NCI-H69 (cell line): ENCODE measurements at regions not wholly inside any gene's neighbourhood (a gene's known extent, or its start where the extent isn't known, plus 50 kb on each side); places are given as distances from the start of the nearest gene placed in this dataset.
"Not testable (repeated sequence)": the region's sequence is repeated elsewhere in the genome, so short reads cannot be mapped to it uniquely, and the experiment has no call there.

Experiments
- DNase-seq: peaks from one replicate; lab custom pipeline; 2025; lab: John Stamatoyannopoulos, UW

DNA sequence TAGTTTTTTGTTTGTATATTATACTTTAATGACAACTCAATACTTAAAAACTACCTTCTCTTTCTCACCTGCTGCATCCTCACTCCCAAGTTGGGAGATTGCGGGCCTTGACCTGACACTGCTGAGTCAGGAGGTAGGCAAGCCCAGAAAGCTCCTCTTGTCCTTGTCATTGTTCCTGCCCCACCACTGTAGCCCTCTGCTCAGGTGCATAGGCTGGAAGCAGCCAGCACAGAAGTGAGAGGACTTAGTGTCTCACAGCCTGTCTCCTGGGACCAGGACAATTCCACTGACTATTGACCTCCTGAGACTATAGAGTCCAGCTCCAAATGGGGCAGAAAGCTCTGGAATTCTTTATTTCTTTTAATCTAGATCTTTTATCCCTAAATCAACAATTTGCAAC lies 123.5 kb upstream of the NDP start:
- no peak for DNase-seq

DNA sequence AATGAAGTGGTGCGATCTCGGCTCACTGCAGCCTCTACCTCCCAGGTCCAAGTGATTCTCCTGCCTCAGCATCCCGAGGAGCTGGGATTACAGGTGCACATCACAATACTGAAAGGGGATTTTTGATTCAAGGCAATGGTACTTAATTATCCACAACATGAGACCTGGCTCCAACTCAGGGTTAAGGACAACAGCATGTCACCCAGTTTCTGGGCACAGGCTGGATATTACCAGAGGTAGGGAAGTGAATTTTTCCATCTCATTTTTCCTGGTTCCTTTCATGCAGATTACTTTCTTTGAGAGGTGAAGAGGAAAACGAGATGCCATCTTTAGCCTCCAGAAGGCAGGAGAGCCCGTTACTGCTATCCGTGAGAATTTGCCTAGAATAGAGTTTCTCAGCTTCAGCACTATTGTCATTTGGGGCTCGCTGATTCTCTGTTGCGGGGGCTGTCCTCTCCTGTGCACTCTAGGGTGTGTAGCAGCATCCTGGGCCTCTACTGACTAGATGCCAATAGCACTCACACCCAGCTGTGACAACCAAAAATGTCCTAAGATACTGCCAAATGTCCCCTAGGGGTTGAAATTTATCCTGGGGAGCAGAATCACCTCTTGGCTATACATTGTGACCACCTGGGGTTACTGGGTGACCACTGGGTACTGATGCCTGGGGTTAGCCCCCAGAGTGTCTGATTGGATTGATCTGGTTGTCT lies 121.8 kb upstream of the NDP start:
- no peak for DNase-seq

- no peak for DNase-seq
These were observed 120.2 kb upstream of the NDP start for GRCh38 chrX:44093431-44093830.

- DNase-seq, result no peak
These were observed 119.6 kb upstream of the NDP start for GRCh38 chrX:44092778-44093177.

- no peak for DNase-seq
These were observed 115.4 kb upstream of the NDP start for GRCh38 chrX:44088510-44089144.

- no peak for DNase-seq
These were observed 112.0 kb upstream of the NDP start for GRCh38 chrX:44085209-44085608.

- no peak for DNase-seq
These were observed 109.6 kb upstream of the NDP start for GRCh38 chrX:44082829-44083228.

DNA sequence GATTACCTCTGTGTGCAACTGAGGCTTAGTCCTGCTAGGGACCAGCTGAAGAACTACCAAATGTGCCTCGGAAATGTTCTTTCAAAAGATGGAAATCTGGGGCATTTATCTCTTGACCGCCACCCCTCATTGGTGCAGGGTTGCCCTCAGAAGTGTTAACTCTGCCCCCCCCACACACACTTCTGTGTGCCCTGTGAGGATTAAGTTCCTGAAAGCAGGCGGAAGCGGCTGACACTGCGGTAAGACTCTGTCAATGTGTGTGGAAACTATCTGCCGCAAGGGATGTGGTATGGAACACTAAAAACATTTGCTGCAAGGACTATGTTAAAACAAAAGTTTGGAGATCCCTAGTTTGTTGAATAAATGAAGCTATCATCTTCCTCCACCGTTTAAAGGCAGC lies 106.9 kb upstream of the NDP start:
- DNase-seq, result no peak

- DNase-seq, result no peak
These were observed 99.4 kb upstream of the NDP start for GRCh38 chrX:44072631-44073030.

GRCh38 chrX:44071847-44072551 lies 98.8 kb upstream of the NDP start:
- DNase-seq, result peak; percentile 8

GRCh38 chrX:44071070-44071645 lies 98.0 kb upstream of the NDP start:
- peak; percentile 9 for DNase-seq

DNA sequence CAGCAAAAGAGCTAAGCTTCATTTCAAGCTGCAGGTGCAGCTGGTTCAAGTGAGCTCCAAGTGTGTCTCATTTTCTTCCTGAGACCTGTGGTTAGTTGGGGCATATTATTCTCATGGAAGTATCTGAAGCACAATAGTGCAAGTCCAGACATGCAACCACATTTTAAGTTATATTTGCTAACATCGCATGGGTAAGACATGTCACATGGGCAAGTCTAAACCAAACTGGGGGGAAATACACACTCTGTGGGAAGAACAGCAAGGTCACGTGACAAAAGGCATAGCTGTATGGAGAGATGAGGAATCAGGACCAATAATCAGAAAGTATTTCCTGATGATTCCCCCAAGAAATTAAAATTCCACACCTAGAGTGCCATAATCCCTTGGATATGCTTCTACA lies 94.9 kb upstream of the NDP start:
- DNase-seq, result no peak

GRCh38 chrX:44063606-44064005 lies 90.4 kb upstream of the NDP start:
- DNase-seq, result no peak

DNA sequence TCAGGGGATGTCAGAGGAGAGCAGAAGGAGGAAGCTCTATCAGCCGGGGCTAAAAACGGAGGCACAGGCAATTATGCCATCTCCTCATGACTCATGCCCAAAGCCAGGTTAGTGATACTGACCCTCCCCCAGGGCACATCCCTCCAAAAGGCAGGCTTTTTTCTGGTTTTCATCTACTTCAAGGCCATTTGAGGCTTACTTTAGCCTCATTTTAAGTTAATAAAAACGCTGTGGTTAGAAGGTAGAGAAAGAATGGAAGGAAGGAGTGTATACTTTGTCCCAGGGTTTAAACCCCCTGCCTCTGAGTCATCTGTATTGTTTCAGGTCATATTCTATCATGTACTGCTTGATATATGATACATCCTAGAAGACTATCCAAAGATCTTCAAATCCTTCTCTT lies 89.7 kb upstream of the NDP start:
- DNase-seq, result no peak

DNA sequence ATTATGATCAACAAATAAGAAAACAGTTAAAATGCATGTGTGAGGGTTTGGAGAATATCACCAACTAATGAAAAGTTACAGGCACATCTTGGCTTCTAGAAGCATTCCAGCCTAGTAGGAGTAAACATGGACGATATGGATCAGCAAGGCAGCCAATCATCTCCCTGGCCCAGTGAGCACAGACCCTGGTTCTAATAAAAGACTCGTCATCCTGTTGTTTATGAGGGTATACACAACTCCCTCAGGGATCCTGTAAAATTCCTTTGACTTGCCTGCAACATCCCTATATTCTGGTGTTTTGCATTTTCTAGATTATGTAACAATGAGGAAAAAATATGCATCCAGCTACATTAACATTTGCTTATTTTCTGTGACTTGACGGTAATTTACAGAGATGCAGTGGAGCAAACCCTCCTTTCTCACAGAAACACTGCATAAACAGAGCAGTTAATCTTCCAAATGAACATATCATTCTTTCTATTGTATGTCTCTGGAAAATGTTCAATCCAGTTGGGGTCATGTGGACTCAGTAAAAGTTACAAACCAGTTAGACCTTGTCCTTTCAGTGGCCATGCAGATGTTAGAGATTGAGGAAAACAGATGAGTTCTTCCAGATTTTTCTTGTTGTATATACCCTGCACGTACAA lies 88.9 kb upstream of the NDP start:
- DNase-seq, result no peak

- DNase-seq, result no peak
These were observed 87.0 kb upstream of the NDP start for GRCh38 chrX:44060221-44060620.

GRCh38 chrX:44058339-44058738 lies 85.1 kb upstream of the NDP start:
- no peak for DNase-seq

DNA sequence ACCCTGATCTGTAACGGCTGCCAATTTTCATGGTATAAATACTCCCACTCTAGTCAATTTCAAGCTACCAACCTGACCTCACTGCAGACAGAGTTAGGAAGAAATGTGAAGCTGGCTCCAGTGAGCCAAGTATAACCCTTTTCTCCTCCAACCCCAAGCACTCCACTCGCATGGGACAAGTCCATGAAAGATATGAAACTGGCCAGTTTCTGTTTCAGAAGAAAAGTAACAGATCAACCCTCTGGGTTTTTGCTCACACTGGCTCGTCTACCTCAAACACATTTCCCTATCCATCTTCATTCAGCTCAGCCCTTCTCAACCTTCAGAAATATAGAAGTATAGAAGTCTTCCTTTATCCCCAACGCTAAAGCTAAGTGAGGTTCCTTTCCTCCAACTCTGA lies 82.4 kb upstream of the NDP start:
- no peak for DNase-seq

DNA sequence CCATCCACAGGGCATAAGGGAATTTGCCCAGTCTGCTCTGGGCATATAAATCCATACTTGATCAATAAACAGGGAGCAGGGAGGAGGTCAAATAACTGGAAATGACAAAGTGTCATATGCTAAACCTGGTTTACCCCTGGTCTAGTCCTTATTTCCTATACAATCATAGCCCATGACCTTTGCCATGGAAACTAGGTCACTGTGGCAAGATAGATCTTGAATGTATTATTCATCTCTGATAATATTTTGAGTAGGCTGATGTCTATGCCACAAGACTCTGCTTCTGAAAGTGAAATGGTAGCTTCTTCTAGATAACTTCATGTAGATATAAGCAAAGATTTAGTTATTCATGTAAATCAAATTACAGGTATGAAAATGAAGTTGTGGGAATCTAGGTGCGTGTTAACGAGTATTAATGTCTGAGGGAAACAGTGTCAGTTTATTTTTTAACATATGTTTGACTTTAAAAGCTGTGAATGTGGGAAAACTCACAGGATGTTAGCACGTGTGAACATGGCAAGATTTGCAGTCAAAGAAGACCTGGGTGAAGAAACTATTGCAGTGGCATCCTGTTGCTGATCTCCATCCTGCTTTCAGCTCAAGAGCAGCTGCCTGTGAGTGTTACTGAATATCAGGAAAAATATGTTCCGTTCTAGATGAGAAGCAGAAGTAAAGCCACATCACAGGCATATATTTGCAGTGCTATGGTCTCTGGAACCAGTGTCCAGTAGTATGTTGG lies 81.8 kb upstream of the NDP start:
- DNase-seq, result no peak

GRCh38 chrX:44045106-44045505 lies 71.9 kb upstream of the NDP start:
- not testable (repeated sequence) for DNase-seq

- no peak for DNase-seq
These were observed 70.3 kb upstream of the NDP start for GRCh38 chrX:44043496-44043895.

DNA sequence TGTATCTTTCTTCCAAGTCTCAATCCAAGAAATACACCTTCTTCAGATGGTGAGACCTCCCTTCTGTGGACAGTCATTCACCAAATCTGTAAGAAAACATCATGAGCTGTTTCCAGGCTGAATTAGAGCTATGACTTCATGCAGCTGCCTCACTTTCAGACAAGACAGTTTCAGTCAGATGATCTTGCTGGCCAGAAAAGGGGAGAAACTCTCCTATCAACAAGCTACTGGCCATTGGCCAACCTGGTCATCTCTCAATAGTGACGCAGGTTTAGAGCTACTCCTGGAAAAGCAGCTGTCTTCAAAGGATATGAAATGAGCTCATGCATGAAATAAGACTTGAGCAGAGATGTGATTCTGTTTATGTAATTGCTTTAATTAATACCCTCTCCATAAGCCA lies 69.6 kb upstream of the NDP start:
- no peak for DNase-seq
